OCI-LY7 (cell line): ENCODE measurements at regions not wholly inside any gene's neighbourhood (a gene's known extent, or its start where the extent isn't known, plus 50 kb on each side); places are given as distances from the start of the nearest gene placed in this dataset.

Source experiments
- EZH2phosphoT487 ChIP-seq: fragments of 200-600 bp; sonication (generic); IDR thresholded peaks from 2 replicates; pipeline ENCODE4 v1.6.1; 2018; ENCODE audit warnings: low read depth, borderline replicate concordance, mild to moderate bottlenecking, mixed run types, antibody characterized with exemption, low read length, moderate library complexity, mixed read lengths
- TF ChIP-seq, protein P1 (sequence below): fragments of 200-600 bp; sonication (generic); conservative IDR thresholded peaks from 2 replicates; pipeline ENCODE4 v1.5.1; 2014; ENCODE audit warnings: mild to moderate bottlenecking, antibody characterized with exemption, low read length, moderate library complexity, mixed read lengths

DNA sequence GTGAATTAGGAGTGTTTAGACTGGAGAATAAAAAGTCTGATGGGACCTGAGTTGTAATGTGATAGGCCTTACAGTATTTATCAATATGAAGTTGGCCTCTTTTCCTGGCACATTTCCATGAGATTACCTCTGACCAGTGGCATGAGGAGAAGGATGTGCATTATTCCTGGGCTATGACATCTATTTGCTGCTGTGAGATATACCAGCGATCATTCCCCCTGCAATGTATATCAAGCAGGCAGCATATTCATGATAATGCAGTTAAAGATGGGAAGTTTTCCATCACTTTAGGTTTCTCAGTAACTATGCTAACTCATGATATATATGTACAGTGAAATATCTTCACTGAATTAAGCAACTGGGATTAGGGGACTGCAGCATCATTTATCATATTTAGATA lies 142.8 kb upstream of the MBL2 start:
- TF ChIP-seq, protein P1, sequence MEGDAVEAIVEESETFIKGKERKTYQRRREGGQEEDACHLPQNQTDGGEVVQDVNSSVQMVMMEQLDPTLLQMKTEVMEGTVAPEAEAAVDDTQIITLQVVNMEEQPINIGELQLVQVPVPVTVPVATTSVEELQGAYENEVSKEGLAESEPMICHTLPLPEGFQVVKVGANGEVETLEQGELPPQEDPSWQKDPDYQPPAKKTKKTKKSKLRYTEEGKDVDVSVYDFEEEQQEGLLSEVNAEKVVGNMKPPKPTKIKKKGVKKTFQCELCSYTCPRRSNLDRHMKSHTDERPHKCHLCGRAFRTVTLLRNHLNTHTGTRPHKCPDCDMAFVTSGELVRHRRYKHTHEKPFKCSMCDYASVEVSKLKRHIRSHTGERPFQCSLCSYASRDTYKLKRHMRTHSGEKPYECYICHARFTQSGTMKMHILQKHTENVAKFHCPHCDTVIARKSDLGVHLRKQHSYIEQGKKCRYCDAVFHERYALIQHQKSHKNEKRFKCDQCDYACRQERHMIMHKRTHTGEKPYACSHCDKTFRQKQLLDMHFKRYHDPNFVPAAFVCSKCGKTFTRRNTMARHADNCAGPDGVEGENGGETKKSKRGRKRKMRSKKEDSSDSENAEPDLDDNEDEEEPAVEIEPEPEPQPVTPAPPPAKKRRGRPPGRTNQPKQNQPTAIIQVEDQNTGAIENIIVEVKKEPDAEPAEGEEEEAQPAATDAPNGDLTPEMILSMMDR, result no peak
- no peak for TF ChIP-seq EZH2phosphoT487
